ENCODE measurements at regions not wholly inside any gene's neighbourhood (a gene's known extent, or its start where the extent isn't known, plus 50 kb on each side); places are given as distances from the start of the nearest gene placed in this dataset.

DNA sequence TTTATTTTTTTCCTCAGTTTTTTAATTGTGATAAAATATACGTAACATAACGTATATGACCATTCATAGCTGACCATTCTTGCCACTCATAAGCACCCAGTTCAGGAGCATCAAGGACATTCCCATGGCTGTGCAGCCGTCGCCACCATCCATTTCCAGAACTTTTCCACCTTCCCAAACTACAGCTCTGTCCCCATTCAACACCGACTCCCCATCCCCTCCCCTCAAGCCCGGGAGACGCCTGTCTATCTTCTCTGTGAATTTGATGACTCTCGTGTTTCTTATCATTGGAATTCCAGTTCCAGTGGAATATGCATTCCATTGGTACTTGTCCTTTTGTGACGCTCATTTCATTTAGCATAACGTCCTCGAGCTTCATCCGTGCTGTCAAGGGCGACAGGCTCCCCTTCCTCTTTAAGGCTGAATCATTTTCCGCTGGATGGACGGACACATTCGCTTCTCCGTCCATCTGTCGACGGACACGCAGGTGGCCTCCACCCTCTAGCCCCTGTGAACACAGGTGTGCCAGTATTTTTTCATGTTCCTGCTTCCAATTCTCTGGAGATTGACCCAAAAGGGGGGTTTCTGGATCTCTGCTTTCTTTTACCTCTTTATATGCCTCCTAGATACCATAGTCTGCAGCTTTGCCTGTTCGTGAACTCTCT, 88.1 kb downstream of the YTHDF1 start:
- no peak for DNase-seq

DNA sequence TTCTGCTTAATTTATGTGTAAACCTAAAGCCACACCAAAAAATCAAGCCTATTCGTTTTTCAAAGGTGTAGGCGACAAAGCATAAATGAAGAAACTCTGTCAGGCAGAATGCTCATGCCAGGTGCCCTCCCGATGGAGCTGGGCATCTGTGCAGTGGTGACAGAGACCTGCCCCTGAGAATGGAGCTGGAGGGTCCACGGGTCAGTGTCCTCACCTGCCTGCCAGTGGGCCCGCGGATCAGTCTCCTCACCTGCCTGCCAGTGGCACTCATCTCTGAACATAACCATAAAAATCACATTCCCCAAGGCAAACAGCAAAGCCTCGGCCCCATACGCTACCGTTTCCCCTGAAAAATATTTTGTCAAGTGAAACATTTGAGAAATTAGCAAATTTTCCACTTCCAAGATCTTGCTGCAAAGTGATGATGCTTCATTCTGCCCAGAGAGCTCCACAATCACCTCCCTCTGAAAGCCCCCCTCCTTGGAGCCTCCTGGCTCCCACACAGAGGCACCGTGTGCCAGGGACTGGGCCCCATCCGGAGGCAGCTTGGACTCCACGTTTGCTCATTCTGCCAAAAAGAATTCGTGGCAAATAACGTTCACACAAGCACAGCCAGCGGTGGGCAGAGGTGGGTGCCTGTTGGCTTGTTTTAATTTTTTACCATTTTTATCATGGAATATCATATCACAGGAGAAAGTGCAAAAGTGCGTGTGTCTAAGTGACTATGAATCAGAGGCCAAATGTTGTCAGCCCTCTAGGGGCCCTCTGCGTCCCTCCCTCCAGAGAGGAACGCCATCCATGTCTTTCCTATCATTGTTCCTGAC, 88.8 kb downstream of the YTHDF1 start:
- DNase-seq, result no peak

DNA sequence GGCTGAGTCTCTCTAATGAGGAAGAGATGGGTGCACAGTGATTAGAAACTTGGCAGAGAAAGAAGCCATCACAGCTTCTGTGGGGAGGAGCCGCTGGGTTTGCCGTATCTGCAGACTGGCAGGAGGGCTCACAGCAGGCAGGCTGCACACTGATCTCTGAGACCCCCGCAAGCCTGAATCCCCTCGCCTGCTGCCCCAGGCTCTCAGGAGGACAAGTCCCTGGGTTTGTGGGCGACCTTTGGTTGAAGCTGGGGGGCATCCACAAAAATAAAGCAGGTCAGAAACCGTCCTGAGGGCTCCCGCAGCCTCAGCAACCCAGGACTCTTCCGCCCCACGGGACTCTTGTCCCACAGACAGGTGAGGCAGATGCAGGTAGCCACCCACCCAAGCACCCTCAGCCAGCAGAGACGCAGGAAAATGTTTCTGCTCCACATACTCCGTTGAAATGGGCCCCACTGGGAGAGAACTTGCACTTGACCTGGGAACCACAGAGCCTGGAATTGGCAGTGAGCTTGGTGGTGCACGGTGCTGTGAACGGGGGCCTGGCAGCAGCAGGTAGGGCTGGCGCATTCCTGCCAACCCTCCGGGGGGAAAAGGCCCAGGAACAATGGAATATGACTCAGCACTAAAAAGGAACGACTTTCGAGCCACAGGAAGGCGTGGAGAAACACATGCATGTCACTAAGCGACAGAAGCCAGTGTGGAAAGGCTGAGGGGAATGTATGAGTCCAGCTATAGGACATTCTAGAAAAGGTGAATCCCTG, 89.9 kb downstream of the YTHDF1 start:
- no peak for DNase-seq

DNA sequence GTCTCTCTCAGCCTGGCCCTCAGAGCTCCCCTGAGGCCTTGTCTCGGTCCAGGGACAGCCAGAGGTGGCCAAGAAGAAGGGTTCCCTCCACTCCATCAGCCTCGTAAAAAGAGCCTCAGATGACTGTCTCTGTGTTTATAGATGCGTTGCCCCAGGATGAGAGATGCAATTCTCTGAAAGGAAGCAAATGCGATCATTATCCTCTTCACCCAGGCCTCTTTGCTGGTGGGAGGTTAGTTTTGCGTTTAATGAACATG, 90.4 kb downstream of the YTHDF1 start:
- DNase-seq, result no peak

DNA sequence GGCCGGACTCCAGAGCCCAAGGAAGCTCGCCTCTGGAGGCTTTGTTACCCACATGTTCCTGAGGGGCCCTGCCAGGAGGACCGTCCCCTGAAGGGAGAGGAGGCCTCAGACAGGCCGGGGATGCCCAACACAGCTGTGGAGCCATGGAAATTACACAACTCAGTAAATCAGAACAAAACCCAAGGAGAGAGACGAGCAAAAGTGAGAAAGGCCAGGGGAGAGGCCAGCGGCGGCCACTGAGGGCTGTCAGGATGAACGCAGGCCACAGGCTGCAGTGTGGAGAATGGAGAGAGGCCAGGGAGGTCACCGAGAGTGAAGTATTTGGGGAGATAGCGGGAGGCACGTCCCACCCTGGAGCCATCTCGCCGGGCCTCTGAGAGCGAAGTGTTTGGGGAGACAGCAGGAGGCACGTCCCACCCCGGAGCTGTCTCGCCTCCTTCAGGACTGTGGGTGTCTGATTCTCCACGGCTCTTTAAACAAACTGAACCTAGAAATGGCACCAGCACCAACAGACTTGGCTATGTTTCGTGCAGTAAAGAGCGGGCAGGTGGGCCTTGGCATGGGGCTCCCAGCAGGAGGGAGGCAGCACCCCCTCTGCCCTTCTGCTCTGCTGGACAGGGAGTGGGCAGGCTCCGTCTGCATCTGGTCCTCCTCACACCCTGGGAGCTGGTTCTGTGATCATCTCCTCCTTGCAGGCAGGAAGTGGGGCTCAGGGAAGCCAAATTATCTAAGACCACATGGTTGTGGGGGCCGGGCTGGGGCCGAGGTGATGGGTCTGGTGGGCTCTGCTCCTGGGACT, 91.0 kb downstream of the YTHDF1 start:
- no peak for DNase-seq

DNA sequence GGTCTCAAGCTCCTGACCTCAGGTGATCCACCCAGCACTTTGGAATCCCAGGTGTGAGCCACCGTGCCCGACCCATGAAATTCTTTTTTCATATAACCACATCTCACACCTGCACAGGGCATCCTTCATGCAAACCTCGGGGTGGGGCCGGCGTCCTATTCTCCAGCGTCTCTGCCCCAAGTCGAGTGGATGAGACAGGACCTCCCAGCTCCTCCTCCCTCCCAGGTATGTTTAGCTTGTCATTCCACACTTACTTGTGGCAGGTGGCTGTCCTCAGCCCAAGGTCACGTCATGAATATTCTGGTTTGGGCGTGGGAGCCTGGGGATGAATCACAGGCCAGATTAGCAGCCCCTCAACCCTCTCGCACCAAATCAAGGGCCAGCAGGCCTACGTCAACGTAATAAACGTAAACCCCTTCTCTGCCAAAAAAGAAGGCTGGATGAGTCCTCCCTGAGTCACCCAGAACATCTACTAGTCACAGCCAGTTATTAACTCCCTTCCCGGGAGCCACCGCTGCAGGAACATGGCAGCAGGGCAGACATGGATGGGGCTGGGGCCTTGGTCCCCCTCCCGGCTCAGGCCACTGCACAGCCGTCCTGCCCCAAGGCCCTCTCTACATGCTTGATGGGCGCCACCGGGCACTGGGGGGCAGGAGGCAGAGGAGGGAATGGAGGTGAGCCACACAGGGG, 91.7 kb downstream of the YTHDF1 start:
- no peak for DNase-seq

DNA sequence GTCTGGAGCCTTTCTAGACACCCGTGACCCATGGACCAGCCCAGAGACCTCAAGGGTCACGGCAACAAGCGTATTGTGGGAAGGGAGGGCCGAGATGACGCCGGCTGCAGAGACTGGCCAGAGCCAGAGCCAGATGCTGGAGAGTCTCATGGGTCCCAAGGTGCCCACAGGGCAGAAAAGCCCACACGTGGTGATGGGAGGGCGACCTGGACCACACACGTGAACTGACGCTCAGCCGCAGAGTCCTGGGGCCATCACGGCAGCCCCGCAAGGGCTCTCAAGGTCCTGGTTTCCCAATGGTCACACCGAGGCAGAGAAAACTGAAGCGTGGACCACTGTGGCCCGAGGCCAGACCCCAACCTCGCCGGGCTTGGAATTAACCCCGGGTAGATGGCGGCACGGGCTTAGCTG, 92.6 kb downstream of the YTHDF1 start:
- DNase-seq, result no peak

DNA sequence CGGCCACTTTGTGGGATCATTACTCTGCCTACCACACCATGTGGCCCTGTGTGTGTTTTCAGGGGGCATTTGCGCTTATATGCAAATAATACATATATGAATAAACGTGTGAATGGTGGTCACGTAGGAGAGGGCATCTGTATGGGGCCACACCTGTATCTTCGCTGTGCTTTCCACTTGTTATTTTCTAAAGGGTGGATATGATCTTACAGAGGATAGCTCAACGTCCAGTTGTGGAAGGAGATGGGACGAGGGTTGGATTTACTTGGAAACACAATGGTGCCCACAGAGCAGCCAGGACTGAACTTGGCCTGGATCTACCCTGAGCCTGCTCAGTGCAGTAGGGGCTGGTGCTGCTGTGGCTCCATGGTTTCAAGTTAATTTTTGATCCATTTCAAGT, 93.3 kb downstream of the YTHDF1 start:
- no peak for DNase-seq

DNA sequence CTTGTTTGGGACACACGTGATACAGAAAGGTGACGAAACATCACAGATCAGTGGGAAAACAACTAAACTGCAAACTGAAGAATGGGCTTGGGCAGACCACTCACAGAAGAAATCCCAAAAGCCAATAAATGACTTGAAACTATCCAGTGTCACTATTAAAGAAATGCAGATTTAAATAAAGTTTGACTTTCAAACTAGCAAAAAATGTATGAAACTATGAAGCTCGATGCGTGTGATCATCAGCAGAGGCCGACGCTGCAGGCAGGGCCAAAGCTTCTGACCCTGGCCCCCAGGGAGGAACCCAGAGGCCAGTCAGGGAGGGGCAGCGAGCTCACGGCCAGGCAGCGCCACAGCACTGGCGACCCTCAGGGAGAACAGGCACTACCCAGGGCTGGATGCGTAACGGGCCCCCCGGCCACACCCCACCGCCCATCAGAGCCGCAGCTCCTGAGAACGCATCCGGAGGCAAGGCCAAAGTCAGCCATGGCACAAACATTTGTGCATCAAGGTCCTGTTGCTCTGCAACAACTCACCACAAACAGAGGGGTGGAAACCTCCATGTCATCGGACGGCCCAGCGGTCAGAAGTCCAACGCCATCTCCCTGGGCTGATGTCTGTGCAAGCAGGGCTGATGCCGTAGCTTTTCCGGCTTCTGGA, 94.1 kb downstream of the YTHDF1 start:
- DNase-seq, result no peak

DNA sequence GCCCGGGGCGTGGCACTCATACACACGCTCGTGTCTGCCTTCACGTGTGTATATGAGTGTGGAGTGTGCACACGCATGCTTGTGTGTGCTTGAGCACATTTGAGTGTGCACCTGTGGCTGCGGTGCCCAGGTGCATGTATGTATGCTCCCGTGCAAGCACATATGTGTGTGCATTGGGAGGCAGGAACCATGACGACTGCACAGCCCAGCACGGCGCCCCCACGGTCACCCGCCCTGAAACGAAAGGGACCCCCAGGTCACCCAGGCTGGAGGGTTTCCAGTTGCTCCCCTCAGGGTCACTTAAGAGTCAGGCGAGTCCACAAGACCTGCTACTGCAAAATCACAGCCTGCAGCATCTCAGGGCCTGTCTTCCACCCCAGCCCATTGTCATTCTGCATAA, 94.7 kb downstream of the YTHDF1 start:
- DNase-seq, result no peak

DNA sequence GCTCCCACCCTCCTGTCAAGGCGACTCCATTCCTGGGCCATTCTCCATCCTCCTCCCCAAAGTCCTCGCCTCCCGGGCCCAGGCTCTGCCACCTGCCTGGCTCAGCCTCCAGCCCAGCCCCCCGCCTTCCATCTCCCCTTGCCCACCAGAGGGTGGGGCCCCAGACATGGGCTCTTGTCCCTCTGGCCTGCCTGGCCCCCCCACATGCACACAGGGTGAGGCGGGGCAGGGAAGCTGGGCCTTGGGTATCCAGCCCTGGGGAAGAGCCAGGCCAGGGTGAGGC, 95.2 kb downstream of the YTHDF1 start:
- no peak for DNase-seq

DNA sequence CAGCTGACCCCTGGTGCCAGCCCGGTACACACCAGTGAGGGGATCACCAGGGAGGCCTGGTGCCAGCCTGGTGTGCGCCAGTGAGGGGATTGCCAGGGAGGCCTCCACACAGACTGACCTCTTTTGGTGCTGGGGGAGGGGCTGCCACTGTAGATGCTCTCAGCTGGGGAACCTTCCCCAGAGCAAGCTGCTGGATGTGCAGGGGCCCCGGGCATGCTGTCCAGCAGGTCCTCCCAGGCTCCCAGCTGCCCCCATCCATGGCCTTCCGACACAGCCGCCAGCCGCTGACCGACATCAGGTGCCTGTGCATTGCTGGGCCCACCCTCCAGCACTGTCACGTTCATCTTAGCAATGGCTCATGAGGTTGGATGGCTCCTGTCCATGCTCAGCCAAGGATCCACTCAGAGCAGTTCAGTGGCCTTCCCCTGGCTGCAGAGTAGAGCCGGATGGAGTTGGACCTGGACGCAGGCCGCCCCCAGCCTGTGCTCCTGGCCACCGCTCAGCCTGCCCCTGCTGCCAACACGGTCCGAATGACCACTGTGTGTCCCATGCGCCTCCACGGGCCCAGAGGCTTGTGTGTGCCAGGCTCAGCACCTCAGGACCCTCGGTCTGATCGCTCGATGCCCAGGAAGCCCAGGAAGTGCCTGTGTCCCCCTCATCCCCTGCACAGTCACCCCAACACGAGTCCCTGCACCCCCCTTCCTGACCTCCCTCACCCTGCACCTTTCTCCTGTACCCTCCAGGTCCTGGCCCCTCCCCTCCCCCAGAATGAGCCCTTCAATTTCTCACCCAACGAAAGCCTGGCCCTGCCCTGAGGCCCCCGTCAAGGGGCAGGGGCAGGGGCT, 95.7 kb downstream of the YTHDF1 start:
- no peak for DNase-seq

DNA sequence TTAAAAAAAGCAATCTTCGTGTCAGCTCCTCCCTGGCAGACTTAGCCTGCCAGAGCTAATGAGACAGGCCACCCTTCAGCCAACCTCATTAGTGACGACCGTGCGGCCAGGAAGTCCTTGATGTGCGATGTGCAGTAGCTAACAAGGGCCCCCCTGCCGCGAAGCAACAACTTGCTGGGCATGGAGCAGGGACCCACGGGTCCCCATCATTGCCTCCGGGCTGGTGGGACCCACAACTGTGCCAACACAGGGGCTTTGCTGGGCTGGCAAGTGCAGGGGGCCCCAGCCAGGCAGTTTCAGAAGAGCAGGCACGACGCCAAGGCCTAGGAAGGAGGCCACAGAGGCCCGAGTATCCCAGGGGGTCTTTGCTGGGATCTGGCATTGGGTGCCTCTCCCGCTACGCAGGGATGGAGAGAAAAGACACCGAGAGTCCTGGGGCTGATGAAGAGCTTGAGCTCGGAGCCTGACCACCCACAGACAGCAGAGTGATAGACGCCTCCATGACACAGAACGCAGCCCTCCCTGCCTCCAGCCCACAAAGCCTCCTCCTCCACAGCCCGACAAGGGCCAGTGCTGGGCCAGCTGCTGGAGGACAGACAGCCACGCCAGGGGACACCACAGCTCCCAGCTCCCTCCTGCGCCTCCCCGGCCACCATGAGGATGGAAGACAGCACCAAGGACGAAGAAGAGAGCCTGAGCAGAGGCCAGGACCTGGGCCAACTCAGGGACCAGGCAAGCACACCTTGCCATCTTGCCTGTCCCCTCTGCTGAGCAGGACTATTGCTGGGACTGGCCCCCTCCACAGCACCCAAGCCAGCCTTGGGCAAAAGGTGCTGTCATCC, 96.6 kb downstream of the YTHDF1 start:
- no peak for DNase-seq

DNA sequence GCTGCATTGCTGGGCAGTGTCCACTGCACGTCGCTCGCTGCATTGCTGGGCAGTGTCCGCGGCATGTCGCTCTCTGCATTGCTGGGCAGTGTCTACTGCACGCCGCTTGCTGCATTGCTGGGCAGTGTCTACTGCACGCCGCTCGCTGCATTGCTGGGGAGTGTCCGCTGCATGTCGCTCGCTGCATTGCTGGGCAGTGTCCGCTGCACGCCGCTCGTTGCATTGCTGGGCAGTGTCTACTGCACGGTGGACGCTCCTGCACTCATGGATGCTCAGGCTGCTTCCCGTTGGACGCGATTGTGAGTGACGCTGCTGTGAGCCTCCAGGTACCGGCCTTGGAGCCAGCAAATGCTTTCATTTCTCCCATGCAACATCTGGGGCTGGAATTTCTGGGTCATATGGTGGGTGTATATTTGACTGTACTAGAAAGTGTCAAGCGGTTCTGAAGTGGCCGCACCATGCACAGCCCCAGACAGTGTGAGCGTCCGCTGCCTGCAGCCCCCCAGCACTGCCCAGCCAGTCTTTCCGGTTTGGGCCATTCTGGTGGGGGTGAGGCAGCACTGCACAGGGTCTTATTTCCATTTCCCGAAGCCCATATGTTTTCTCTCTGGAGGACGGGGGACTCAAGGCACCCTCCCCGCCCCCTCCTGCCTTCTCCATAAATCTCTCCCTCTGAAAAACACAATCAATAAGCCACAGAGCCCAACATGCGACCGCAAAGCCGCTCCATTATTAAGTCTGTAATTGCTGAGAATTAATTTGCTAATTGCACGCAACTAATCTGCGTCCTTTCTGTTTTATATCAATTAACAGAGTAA, 97.4 kb downstream of the YTHDF1 start:
- no peak for DNase-seq

DNA sequence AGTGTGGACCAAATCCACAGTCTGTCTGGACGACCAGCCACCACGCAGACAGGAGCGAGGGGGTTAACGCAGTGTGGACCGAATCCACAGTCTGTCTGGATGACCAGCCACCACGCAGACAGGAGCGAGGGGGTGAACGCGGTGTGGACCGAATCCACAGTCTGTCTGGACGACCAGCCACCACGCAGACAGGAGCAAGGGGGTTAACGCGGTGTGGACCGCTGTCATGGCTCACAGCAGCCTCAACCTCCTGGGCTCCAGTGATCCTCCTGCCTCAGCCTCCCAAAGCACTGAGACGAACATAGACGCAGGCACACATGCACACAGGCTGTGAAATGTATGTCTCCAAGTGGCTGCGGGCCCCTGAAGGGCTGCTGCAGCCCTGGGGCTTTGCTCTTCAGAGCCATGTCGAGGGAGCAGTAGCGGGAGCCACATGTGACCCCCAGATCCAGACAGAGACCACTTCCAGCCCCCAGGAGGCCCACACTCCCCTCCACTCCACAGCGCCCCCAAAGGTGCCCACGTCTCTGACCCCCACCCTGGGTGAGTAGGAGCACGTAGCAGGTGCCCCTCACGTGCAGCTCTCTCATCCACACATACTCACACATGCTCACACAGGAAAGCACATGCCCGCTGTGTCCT, 98.1 kb downstream of the YTHDF1 start:
- no peak for DNase-seq

DNA sequence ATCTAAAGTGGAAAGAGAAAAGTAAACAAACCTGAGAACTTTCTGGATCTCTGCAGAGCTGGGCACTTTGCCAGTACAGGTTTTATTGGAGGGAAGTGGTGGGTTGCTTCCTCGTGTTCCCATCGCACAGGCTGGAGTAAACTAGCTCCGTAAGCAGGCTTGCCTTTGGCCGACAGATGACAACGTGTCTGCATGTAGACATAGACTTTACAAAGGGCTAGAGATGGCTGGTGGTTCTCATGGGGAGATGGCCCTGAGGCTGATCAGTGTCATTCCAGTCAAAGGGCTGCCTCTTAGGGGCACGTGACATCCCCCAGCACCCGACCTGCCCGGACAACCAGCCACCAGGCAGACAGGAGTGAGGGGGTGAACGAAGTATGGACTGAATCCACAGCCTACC, 98.8 kb downstream of the YTHDF1 start:
- DNase-seq, result no peak

DNA sequence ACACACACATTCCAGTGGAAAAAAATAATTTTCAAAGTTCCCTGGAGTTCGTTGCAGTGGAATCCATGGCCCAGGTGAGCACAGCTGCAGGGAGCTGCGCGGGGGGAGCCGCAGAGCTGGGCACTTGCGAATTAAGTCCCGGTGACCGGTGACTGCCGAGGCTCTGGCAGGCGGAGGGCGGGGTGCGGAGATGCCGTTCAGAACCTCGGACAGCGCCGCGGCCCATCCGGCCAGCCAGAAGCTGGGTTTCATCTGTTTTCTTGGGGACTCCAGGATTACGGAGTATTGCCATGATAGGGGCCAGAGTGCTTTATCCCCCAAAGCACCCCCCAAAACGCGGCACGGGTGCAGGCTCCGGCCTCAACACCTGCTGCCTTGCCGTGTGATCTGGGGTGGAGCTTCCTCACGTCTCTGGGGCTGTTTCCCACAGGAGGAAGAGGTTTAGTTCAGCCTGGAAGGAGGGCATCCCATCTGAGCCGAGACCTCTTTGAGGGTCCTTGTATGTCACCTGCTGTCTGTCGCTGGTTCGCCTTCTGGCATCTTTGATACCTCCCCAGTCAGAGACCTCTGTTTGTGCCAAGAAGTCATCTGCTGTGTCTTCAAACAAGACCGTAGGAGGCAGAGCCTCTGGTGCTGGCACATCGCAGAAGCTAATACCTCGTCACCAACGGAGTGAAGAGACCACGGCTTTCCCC, 99.4 kb downstream of the YTHDF1 start:
- DNase-seq, result no peak

DNA sequence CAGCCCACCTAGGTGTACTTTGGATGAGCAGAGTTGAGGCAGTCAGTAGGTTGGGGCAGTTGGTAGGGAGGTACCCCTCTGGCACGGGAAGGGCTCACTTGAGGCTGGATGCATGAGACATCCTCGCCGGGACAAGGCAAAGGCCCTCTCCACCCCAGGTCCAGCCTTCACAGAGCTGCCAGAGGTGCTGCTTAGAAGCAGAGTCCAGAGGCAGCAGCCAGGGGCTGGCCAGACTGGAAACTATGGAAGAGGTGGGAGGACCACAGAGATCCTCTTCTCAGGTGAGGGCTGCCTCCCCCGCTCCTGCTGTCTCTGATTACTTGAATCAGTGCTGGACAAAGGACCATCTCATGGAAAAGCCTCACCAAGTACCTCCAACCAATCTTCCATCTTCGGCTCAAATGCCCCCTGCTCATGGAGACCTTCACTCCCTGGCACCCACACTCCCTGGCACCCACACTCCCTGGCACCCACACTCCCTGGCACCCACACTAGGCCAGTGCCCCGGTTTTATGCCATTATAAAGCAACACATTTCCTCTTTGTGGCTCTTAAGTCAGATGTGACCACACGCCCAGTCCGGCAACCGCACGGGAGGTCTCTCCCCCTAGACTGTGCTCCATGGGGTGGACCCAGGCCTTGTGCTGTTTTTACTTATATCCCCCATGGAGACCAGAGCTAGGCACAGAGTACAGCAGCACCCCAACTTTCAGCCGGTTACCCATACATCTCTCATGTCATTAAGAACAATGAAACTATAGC, 100.1 kb downstream of the YTHDF1 start:
- DNase-seq, result no peak
